H1 (cell line): ENCODE measurements at regions not wholly inside any gene's neighbourhood (a gene's known extent, or its start where the extent isn't known, plus 50 kb on each side); places are given as distances from the start of the nearest gene placed in this dataset.

Experiments
- CTCF ChIA-PET: fragments of 300-600 bp; sonication (Branson Sonifier 250); formaldehyde crosslinking; loops from one replicate; lab custom pipeline; 2021; ENCODE audit not compliant: partially characterized antibody; lab: Charles Lee
- POLR2A ChIA-PET: fragments of 300-600 bp; sonication (Branson Sonifier 250); formaldehyde crosslinking; loops from one replicate; lab custom pipeline; 2021; ENCODE audit warnings: inconsistent platforms; ENCODE audit not compliant: partially characterized antibody; lab: Charles Lee
- DNase-seq, 2 experiments: peaks; one replicate each; pipeline versions ENCODE4 v3.0.0 to v3.0.0-alpha.2; 2010 to 2022; ENCODE audit warnings: low spot score in 2 of 2, low read depth in 1 of 2, mixed read lengths in 1 of 2
- FAIRE-seq: peaks from 2 replicates; lab custom pipeline; 2011; peaks lifted over from hg19 to GRCh38; lab: Jason Lieb, UNC
- H2AFZ ChIP-seq: 2 replicates; pipeline ENCODE4 v1.8.1; 2012; ENCODE audit warnings: low read length, inconsistent platforms
- H2AK5ac ChIP-seq: 2 replicates; pipeline ENCODE4 v1.6.1; 2013; ENCODE audit warnings: low read depth, low read length
- H2BK120ac ChIP-seq: replicated peaks from 2 replicates; pipeline ENCODE3; 2013; ENCODE audit warnings: low read depth, low read length, inconsistent platforms
- H2BK12ac ChIP-seq: 2 replicates; pipeline ENCODE4 v1.6.1; 2013; ENCODE audit warnings: low read depth, low read length
- H2BK15ac ChIP-seq: 2 replicates; pipeline ENCODE4 v1.6.1; 2013; ENCODE audit warnings: low read length
- H2BK20ac ChIP-seq: 2 replicates; pipeline ENCODE4 v1.6.1; 2013; ENCODE audit warnings: low read length
- H2BK5ac ChIP-seq: 2 replicates; pipeline ENCODE4 v1.6.1; 2013; ENCODE audit warnings: low read depth, low read length
- H3K14ac ChIP-seq: 2 replicates; pipeline ENCODE4 v1.6.1; 2013; ENCODE audit warnings: inconsistent platforms; ENCODE audit not compliant: insufficient read length
- H3K18ac ChIP-seq: 2 replicates; pipeline ENCODE4 v1.6.1; 2013; ENCODE audit warnings: low read length; ENCODE audit errors: extremely low read depth
- H3K23ac ChIP-seq: 2 replicates; pipeline ENCODE4 v1.6.1; 2013; ENCODE audit warnings: inconsistent platforms; ENCODE audit not compliant: insufficient read length
- H3K23me2 ChIP-seq: 2 replicates; pipeline ENCODE4 v1.6.1; 2013; ENCODE audit warnings: low read depth, low read length
- H3K27ac ChIP-seq: 2 replicates; pipeline ENCODE4 v1.6.1; 2011; ENCODE audit warnings: low read depth, low read length, inconsistent platforms
- H3K27me3 ChIP-seq, 4 experiments: replicated peaks in 1 of 4; 1 replicate in 1 of 4; 2 replicates in 3 of 4; pipeline versions ENCODE4 v1.6.1 to v1.8.1; 2011 to 2013; ENCODE audit warnings: low read length in 3 of 4, mild to moderate bottlenecking in 3 of 4, inconsistent platforms in 2 of 4, mixed read lengths in 2 of 4, moderate library complexity in 1 of 4; ENCODE audit not compliant: control insufficient read depth in 3 of 4, insufficient read depth in 3 of 4; ENCODE audit errors: extremely low read depth in 1 of 4
- H3K36me3 ChIP-seq, 4 experiments: 2 replicates each; pipeline versions ENCODE4 v1.6.1 to v1.8.1; 2011 to 2013; ENCODE audit warnings: mild to moderate bottlenecking in 4 of 4, low read length in 3 of 4, moderate library complexity in 2 of 4, control low read depth in 1 of 4, inconsistent platforms in 1 of 4; ENCODE audit not compliant: insufficient read depth in 4 of 4, control insufficient read depth in 2 of 4
- H3K4ac ChIP-seq: replicated peaks from 2 replicates; pipeline ENCODE3; 2013; ENCODE audit warnings: low read length, low read depth, mixed read lengths, inconsistent platforms; ENCODE audit not compliant: insufficient read length
- H3K4me1 ChIP-seq, 4 experiments: replicated peaks in 1 of 4; 1 replicate in 1 of 4; 2 replicates in 3 of 4; pipeline versions ENCODE4 v1.6.1 to v1.8.1; 2011 to 2013; ENCODE audit warnings: low read length in 3 of 4, inconsistent platforms in 2 of 4, mixed read lengths in 1 of 4; ENCODE audit not compliant: insufficient read depth in 4 of 4, control insufficient read depth in 3 of 4
- H3K4me2 ChIP-seq, 2 experiments: 2 replicates each; pipeline versions ENCODE4 v1.6.1 to v1.8.1; 2011 to 2013; ENCODE audit warnings: low read depth in 2 of 2, low read length in 2 of 2, control low read depth in 1 of 2, inconsistent platforms in 1 of 2, mild to moderate bottlenecking in 1 of 2; ENCODE audit not compliant: insufficient read depth in 1 of 2
- H3K4me3 ChIP-seq, 4 experiments: fragments of 200-600, 300-600 bp in 1 of 4; sonication (generic), shearing (Covaris generic), sonication (Bioruptor Twin) in 1 of 4; 2 replicates each; pipeline versions ENCODE4 v1.5.1 to v1.8.1; 2011 to 2016; ENCODE audit warnings: low read length in 4 of 4, low read depth in 3 of 4, control low read depth in 2 of 4, inconsistent platforms in 2 of 4, mild to moderate bottlenecking in 2 of 4, mixed read lengths in 1 of 4, moderate library complexity in 1 of 4; ENCODE audit not compliant: insufficient read depth in 2 of 4; ENCODE audit errors: extremely low read depth in 1 of 4
- H3K56ac ChIP-seq: replicated peaks from 2 replicates; pipeline ENCODE3; 2013; ENCODE audit warnings: low read depth, mild to moderate bottlenecking, mixed read lengths, low read length, inconsistent platforms; ENCODE audit not compliant: insufficient read length
- H3K79me1 ChIP-seq: 2 replicates; pipeline ENCODE4 v1.6.1; 2013; ENCODE audit warnings: low read depth, low read length, control low read depth
- H3K79me2 ChIP-seq, 2 experiments: 2 replicates each; pipeline versions ENCODE4 v1.6.1 to v1.8.1; 2012 to 2013; ENCODE audit warnings: low read length in 2 of 2, mild to moderate bottlenecking in 2 of 2, inconsistent platforms in 1 of 2; ENCODE audit not compliant: insufficient read depth in 2 of 2, control insufficient read depth in 1 of 2
- H3K9ac ChIP-seq, 4 experiments: replicated peaks in 1 of 4; 1 replicate in 1 of 4; 2 replicates in 3 of 4; pipeline versions ENCODE4 v1.6.1 to v1.8.1; 2011 to 2013; ENCODE audit warnings: low read depth in 3 of 4, low read length in 3 of 4, control low read depth in 2 of 4, mild to moderate bottlenecking in 2 of 4, moderate library complexity in 2 of 4, inconsistent platforms in 1 of 4; ENCODE audit errors: extremely low read depth in 1 of 4
- H3K9me3 ChIP-seq, 2 experiments: 2 replicates each; pipeline versions ENCODE4 v1.6.1 to v1.8.1; 2012 to 2013; ENCODE audit warnings: mild to moderate bottlenecking in 2 of 2, moderate library complexity in 2 of 2, control low read depth in 1 of 2, inconsistent platforms in 1 of 2, low read depth in 1 of 2, low read length in 1 of 2, mixed read lengths in 1 of 2; ENCODE audit not compliant: insufficient read depth in 2 of 2
- H4K20me1 ChIP-seq, 2 experiments: replicated peaks in 1 of 2; 2 replicates each; pipeline versions ENCODE3 to v1.8.1; 2011 to 2013; ENCODE audit warnings: inconsistent platforms in 2 of 2, low read length in 2 of 2, mild to moderate bottlenecking in 1 of 2; ENCODE audit not compliant: insufficient read depth in 2 of 2, control insufficient read depth in 1 of 2
- H4K5ac ChIP-seq: 2 replicates; pipeline ENCODE4 v1.6.1; 2013; ENCODE audit warnings: low read length, low read depth, mixed read lengths, inconsistent platforms; ENCODE audit not compliant: insufficient read length
- H4K8ac ChIP-seq: 2 replicates; pipeline ENCODE4 v1.8.0; 2013; ENCODE audit warnings: mild to moderate bottlenecking, moderate library complexity, low read length, inconsistent platforms; ENCODE audit not compliant: insufficient read depth; ENCODE audit errors: extremely low read depth
- H4K91ac ChIP-seq: replicated peaks from 2 replicates; pipeline ENCODE3; 2013; ENCODE audit warnings: low read length, mixed read lengths, inconsistent platforms; ENCODE audit not compliant: insufficient read length
- CBX5 ChIP-seq: fragments of 300-800, 300-1000 bp; sonication (generic); IDR thresholded peaks from 2 replicates; pipeline ENCODE4 v1.7.1; 2016; ENCODE audit warnings: antibody characterized with exemption, low read length, low read depth
- CEBPB ChIP-seq: IDR thresholded peaks from 2 replicates; pipeline ENCODE4 v1.6.1; 2012; ENCODE audit warnings: low read depth, low read length
- CHD2 ChIP-seq: IDR thresholded peaks from 2 replicates; pipeline ENCODE4 v1.6.1; 2012; ENCODE audit warnings: low read length, improper control_type of control experiment
- EGR1 ChIP-seq: IDR thresholded peaks from 2 replicates; pipeline ENCODE4 v1.6.1; 2011; ENCODE audit warnings: low read depth, low read length, borderline replicate concordance
- RAD21 ChIP-seq, 2 experiments: IDR thresholded peaks in 1 of 2; conservative IDR thresholded peaks in 1 of 2; 2 replicates each; pipeline ENCODE4 v1.6.1; 2011; ENCODE audit warnings: low read depth in 2 of 2, low read length in 2 of 2, improper control_type of control experiment in 1 of 2, inconsistent platforms in 1 of 2, mild to moderate bottlenecking in 1 of 2, moderate library complexity in 1 of 2
- RFX5 ChIP-seq: IDR thresholded peaks from 2 replicates; pipeline ENCODE4 v1.6.1; 2011; ENCODE audit warnings: low read depth, low read length, improper control_type of control experiment, borderline replicate concordance
- SIN3A ChIP-seq, 2 experiments: IDR thresholded peaks in 1 of 2; conservative IDR thresholded peaks in 1 of 2; 2 replicates each; pipeline ENCODE4 v1.6.1; 2011 to 2012; ENCODE audit warnings: low read length in 2 of 2, improper control_type of control experiment in 1 of 2, low read depth in 1 of 2, mild to moderate bottlenecking in 1 of 2
- TAF7 ChIP-seq: optimal IDR thresholded peaks from 2 replicates; pipeline ENCODE3; 2011; ENCODE audit warnings: low read depth, mild to moderate bottlenecking, inconsistent platforms, low read length, moderate library complexity, borderline replicate concordance
- TEAD4 ChIP-seq: IDR thresholded peaks from 2 replicates; pipeline ENCODE4 v1.6.1; 2012; ENCODE audit warnings: low read depth, low read length, inconsistent platforms, mixed read lengths
- WGBS, 2 experiments: shearing (Covaris generic) in 1 of 2; methylation state at CpG; one replicate each; pipeline versions ENCODE4 v1.1.6 to v1.1.7; 2013 to 2015; ENCODE audit warnings: low lambda C conversion rate in 2 of 2, mixed read lengths in 2 of 2, inconsistent platforms in 1 of 2, low coverage in 1 of 2, missing lambda C conversion rate in 1 of 2; ENCODE audit not compliant: insufficient replicate concordance in 2 of 2, insufficient coverage in 1 of 2, insufficient read length in 1 of 2; ENCODE audit errors: extremely low coverage in 1 of 2, missing lambda C conversion rate in 1 of 2; 5-methylcytosine and 5-hydroxymethylcytosine counted together

DNA sequence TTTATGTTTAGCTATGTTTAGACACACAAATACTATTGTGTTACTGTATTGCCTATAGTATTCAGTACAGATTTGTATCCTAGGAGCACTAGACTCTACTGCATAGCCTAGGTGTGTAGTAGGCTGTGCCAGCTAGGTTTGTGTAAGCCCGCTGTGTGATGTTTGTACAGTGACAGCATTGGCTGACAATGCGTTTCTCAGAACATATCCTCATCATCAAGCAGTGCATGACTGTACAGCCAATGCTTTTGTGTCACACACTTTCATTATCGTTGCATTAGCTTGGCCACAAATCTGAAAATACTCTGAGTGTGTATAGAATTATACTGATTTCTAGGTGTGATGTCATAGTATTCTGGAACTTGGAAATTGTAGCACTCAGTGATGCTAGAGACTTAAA is 63.4 kb downstream of the CLDN34 start:
- Histone ChIP-seq H3K23ac (no peak overlapping the region), H3K4ac (no peak overlapping the region), H3K18ac (no peak overlapping the region), H3K4me3 (no peak overlapping the region), H2AK5ac (no peak overlapping the region), H4K5ac (no peak overlapping the region), H2BK20ac (no peak overlapping the region), H2BK5ac (no peak overlapping the region), H3K14ac (no peak overlapping the region), H2BK120ac (no peak overlapping the region), H3K56ac (no peak overlapping the region), H2BK12ac (no peak overlapping the region), H3K27me3 (no peaks in the 10 kb centered on the region), H4K20me1 (peaks cover 0 to 1% of the 10 kb centered on the region in 2 experiments), H2BK15ac (no peak overlapping the region), H3K79me1 (no peaks in the 10 kb centered on the region), H3K23me2 (no peaks in the 10 kb centered on the region), H4K91ac (no peak overlapping the region), H4K8ac (no peak overlapping the region), H3K36me3 (no peaks in the 10 kb centered on the region), H3K9me3 (no peaks in the 10 kb centered on the region), H3K9ac (no peak overlapping the region), H2AFZ (no peak overlapping the region), H3K4me2 (no peak overlapping the region), H3K27ac (no peak overlapping the region), H3K4me1 (peaks cover 0 to 11% (median 3%) of the 10 kb centered on the region in 4 experiments; a peak in 5 of 7 replicates), H3K79me2 (peaks cover 0 to 37% of the 10 kb centered on the region in 2 experiments; a peak in 2 of 4 replicates)
- FAIRE-seq (no peak), DNase-seq (no peak)
- ChIA-PET POLR2A (interaction anchor here (2.7 kb wide), 1 partner anchor 11 kb away, joined by 7 read pairs; no protein-coding TSS in a partner anchor), CTCF (interaction anchor here (1.2 to 1.4 kb wide), 2 partner anchors 18 to 89 kb away, joined by 3 read pairs; no protein-coding TSS in a partner anchor)
- WGBS, 2 experiments: 91% methylated on average over 3 of the region's 3 CpGs; no CpG with 5 or more reads in 1 of the 2 experiments
- TF ChIP-seq TEAD4 (no peak), TAF7 (no peak), CBX5 (no peak), EGR1 (no peak), CHD2 (no peak), RAD21 (IDR thresholded peaks at IDR 0.05 in 1 of 2, conservative IDR thresholded peaks at IDR 0.05 in 1 of 2; ENCODE audit: low read depth in 2 of 2, low read length in 2 of 2) (no peak), CEBPB (no peak), RFX5 (no peak), SIN3A (conservative IDR thresholded peaks at IDR 0.05 in 1 of 2, IDR thresholded peaks at IDR 0.05 in 1 of 2; ENCODE audit: low read depth in 1 of 2, low read length in 2 of 2) (no peak)
